HG03457 (cell line): ENCODE measurements at regions not wholly inside any gene's neighbourhood (a gene's known extent, or its start where the extent isn't known, plus 50 kb on each side); places are given as distances from the start of the nearest gene placed in this dataset.

Source experiments
- ATAC-seq: cut with Tn5 transposase; IDR thresholded peaks from one replicate; pipeline ENCODE4 v1.9.1; 2021; ENCODE audit warnings: moderate number of reproducible peaks; ENCODE audit not compliant: unreplicated experiment

DNA sequence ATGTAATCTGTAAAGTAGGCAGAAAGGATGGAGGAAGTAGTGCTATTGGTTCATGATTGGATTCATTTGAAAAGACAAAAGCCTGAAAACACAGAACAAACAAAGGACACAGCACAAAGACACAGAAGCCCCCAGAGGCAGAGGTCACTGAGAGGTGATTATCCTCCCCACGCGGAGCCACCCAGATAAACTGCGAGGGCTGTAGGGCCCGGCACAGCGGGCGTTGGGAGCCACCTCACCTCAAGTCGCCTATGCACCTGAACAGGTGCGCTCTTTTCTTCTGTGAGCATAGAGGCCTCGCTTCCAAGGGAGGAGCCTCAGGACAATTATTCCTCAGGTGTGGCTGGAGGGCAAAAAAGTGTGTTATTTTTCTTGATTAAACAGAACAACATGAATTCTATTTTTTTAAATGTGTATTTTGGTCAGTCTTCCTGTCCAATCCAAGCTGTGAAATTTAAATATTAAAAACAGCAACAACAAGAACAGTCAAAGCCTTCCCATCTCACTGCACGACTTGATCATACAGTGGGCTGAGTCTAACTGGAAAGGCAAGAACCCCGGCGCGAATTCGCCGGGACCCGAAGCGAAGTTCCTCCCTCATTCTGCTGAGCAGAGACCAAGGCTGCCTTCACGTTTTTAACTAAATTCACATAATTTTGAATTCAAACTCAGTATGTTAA lies 205.3 kb downstream of the THBS2 start:
- no peak for ATAC-seq

DNA sequence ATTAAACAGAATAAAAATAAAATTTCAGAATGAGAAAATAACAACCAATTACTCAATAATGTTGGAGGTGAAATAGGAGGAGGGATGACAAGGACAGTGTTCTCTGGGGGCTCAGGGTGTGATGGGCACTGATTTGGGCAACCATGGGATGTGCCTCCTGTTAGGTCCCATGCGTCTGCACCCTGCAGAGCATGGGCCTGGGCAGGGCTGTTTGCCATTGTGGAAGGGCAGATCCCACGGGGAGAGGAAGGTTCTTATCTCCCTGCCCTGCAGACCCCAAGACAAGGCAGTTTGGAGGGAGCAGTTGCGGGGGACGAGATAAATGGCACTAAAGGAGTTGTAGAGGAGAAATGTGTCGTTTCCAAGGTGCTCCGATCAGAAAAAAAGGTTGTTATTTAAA lies 206.3 kb downstream of the THBS2 start:
- ATAC-seq = no peak

DNA sequence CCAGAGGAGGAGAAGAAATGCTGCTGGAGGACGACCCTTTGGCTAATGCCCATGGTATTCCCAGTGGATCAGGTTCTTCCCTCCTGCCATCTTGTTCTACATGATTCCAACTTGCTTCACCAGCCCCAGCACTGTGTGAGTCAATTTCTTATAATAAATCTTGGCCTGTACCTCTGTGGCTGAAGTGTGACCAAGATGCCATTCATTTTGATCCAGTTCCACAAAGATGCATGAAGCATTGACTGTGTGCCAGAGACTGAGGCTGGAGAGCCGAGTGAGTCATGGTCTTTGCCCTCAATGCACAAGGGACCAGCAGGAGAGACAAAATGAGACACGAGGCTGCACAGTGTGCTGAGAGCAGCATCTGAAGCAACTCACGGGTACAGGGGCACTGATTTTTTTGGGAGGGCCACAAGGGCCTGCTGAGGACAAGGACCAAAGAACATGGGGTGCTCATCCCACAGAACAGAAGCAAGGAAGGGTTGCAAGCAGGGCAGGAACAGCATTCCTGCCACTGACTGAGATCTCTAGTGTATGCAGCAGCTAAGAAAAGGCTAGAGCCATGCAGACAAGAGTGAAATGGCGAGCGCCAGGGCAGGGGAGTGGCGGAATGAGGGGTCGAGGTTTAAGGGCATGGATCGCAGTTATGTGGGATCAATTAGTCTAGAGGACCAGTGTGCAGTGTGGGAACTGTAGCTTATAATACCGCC lies 207.0 kb downstream of the THBS2 start:
- ATAC-seq = no peak

DNA sequence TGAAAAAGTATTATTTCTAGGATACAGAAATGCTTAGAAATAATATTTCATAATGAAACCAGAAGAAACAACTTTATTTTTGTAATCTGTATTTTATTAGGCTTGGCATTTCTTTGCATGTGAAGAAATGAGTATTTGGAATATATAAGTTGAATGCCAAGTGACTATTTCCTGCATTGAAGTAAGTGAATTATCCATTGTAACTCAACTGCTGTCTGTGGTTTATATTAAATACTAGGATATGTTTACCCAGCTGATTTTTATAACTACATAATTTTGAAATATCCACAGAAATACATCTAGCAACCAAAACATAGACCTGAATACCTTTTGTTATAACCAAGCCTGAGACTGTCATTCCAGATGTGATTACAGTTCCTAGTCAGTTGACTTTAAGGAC lies 207.6 kb downstream of the THBS2 start:
- ATAC-seq = no peak

DNA sequence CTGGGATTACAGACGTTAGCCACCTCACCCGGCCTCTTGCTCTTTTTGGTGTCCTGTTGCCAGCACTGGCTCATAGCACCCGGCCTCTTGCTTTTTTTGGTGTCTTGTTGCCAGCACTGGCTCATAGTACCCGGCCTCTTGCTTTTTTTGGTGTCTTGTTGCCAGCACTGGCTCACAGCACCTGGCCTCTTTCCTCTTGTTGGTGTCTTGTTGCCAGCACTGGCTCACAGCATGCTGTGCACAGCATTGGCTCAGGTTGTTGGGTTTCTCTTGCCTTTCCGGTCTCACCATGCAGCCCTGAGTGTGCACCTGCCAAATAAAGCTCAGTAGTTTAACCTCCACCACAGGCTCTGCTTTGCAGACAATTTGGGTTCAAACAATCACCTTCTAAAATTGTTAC lies 208.2 kb downstream of the THBS2 start:
- ATAC-seq = no peak

DNA sequence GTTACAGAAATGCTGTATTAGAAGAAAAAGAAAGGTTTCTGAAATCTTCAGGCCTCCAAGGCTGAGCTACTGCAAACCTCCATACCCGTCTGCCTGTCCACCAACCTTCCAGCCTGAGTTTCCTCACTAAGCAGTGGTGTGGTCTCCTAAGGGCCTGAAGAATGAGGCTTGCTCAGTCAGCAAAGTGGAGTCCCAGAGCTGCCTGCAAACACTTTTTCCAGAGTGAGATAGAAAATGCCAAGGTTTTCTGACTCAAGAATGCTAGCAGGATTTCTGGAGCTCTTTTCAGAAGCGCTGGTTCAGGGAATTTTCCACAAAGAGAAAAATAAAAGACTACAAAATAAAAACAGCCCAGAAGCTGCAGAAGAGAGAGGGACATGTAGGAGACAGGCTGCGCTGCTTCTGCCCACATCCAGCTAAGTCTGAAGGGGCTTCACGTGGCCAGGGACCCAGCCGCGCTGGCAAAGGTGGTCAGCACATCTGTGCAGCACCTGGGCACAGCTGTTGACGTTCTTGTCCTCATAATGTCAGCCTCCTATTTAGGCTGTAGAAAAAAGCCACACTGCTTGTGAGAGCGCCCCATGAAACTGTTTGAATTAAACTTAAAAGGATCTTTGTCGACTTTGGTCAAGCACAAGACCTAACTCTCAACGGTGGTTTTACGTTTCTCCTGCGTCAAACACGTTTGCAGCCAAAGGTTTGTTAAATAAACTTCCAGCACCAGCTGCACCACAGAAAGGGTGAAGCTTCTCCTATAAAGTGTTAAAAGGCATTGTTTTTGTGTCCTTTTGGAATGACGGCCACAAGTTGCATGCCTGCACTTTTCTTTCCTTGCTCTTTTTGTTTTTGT lies 209.0 kb downstream of the THBS2 start:
- no peak for ATAC-seq

DNA sequence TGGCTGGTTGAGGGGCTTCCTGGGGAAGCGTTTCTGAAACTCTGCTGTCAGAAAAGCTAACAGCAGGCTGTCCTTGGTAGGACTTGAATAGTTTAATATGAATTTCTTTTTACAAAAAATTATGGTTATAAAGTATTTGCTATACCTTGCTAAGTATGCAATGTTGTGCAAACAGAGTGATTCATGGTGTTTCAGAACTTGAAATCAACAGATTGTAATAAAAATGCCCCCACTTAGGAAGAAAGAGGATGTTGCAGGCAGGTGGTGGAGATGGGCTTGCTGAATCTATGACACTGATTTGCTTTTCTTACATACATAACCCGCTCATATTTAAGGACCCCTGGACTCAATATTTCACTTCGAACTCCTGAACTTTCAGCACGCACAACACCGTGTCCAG lies 211.6 kb downstream of the THBS2 start:
- ATAC-seq = no peak

DNA sequence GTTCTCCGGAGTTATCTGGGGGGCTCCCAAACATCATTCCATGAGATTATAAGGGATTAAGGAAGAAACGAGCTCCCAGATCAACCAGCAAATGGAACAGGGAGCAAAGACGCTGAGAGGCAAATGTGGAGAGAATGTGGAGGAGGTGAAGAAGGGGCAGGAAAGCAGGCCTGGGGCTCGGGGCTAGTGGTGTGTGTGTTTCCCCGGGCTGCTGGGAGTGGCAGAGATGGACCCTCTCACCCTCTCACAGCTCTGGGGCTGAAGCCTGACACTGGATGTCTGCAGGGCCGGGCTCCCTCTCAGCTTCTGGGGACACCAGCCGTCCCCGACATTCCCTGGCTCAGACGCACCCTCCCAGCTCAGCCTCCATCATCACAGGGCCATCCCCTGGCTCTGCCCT lies 212.6 kb downstream of the THBS2 start:
- ATAC-seq = no peak

DNA sequence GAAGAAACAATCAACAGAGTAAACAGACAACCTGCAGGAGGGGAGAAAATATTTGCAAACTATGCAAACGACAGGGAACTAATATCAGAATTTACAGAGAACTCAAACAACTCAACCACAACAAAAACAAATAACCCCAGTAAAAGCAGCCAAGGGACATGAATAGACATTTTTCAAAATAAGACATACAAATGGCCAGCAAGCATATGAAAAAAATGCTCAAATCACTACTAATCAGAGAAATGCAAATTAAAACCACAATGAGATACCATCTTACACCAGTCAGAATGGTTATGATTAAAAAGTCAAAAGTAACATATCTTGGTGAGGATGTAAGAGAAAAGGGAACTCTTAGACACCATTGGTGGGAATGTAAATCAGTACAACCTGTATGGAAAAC lies 215.0 kb downstream of the THBS2 start:
- no peak for ATAC-seq

DNA sequence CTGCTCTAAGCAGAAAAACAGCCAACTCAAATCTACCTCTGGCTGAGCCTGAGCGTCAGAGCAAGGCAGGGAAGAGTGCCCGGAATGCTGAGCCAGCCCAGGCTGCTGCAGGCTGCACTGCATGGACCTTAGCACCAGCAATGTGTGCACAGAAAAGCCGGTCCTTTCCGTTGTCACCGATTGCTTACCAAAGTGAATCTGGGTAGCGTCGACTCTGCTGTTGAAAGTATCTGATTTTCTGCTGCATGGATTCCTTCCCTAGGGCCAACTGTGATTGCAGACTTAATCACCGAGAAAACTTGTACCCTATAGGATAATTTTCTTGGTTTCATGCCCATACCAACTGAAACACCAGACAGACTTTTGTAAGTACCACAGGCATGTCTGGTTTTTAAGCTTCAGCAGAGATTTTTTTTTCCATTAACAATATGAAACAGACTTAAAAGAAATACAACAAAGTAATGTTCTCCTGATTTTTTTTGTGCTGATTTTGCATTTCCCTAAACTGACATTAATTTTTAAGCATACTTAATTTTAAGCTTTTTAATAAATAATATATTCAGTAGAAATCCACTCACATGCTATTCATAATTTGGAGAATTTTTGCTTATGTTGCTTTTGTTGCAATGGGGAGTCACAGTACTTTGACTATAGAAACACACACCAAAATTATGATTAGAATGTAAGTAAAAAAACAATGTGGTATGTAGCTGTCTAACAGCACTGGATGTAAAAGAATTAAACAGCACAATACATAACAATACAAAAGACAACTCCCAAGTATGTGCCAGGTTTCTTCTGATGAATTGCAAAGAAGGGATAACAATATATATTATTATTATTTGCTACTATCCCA lies 218.0 kb downstream of the THBS2 start:
- ATAC-seq = no peak

DNA sequence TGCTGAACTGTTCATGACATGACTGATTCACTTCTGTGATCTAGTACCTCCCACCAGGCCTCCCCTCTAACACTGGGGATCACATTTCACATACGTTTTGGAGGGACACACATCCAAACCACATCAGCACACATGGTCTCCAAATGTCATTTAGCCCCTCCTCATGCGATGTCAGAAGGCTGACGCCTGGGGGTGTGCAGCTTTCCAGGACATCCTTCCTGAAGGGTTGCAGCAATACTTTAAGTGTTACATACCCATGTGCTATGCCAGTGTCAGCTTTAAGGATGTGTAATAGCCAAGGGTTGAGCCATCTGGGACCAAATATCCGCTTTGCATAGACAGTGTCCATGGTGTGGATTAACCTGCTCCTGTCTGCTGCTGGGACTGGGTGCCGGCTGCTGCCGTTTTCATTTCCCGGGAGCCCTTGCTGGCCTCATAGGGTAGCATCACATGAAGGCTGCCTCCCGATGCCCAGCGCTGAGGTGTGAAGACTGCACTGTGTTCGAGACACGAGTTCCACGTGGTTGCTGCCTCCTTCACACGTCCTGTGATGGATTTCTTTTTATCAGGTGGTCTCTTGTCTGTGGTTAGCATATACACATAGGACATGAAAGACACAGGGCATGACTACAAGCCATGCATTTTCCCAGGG lies 219.0 kb downstream of the THBS2 start:
- no peak for ATAC-seq

DNA sequence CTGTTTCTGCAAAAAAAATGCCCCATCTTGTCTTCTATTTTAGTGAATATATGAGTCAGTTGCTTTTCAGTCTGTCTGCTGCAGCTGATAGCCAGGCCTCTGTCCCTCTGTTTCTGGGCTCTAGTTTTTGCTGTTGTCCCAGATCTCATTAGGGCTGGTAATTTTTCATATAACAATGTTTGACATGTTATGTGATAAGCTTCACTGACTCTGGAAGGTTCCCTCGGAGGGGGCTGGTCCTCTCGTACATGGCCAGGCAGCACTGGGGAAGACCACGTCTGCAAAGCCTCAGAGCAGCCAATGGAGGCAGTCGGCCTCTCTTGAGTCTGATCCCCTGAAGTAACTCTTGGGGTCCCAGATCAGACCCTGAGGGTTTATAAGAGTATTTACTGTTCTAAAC lies 223.8 kb downstream of the THBS2 start:
- no peak for ATAC-seq

DNA sequence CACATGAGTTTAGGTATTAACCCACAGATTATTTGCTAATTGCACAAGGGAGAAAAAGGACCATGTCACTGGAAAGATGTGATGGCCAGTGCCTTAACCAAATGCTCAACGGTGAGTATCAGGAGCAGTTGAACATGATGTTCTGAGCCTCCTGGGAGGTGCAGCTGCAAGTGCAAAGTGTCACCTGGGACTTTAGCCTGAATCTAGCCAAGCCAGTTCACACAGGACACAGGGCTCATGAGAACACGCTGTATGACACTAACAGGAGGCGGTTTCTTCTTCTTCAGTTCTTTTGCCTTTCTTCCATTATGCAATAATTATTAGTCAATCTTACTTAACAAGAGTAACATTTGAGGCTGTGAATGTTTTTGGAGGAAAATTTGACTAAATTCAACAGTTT lies 225.3 kb downstream of the THBS2 start:
- no peak for ATAC-seq

DNA sequence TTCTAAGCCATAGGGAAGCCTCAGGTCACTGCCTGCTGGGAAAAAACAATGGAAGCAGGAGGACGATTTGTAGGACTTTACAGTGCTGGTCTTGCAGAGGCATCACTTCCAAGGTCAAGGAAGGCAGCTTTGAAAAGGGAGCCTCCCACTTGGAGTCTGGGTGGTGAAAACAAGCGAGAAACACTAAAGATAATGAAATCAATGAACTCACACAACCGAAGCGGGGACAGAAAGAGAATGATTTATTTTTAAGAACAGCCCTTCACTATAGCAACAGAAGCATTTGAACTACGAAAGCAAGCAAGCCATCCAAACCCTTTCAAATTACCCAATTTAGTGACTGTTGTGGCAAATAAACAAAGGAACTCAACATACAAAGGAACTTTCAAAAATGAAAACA lies 227.5 kb downstream of the THBS2 start:
- no peak for ATAC-seq

DNA sequence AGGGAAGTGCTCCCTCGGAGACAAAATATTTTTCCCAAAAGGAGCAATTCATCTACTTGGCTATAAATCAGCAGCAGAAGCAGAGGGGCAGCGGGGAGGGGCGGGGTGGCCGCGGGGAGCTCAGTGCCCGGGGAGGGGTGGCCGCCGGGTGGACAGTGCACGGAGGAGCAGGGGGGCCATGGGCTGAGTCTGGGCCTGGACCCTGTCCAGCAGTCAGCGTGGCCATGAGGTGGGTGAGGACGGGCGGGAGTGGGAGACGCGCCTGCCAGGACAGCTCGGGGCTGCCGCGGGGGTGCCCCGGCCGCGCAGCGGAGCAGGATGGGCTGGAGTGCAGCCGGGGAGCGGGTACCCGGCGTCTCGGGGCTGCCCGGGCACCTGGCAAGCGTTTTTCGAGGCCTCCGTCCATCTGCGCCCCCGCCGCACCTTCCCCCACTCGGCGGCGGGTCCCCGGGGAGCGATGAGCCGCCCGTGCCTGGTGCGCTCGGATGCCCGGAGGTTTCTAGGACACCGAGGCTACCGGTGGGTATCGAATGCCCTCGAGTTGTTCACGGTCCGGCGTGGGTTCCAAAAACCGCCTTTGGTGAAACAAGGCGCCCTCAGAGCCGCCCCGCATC lies 229.5 kb downstream of the THBS2 start:
- ATAC-seq = no peak

DNA sequence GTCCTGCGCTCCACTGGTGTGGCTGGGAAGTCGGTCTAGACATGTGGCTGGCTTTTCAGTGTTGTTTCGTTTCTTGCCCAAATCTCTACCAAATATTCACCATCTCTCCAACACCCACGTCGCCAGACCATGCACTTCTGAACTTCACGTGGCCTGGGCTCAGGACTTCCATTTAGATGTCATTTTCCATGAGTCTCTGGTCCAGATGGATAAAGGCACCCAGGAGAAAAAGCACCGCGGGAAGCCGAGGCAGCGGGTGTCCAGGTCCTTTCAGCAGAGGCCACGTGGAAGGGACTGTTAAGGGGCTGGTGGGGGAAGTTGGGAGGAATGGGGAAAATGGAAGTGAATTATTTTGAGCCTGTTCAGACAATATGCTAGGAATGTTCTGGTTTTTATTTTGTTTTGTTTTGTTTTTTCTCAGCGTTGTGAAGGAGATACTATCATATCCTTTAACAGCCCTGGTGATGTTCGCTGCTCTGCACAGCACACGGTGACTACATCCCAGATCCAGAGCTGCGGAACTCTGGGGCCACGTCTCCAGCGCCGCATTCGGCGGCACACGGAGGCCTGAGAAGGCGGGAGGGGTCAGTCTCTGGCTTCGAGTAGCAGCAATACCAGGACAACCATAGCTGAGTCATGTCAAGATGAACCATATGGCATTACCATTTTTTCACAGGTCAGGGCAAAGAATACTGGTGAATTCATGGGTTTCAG lies 230.3 kb downstream of the THBS2 start:
- ATAC-seq = no peak

DNA sequence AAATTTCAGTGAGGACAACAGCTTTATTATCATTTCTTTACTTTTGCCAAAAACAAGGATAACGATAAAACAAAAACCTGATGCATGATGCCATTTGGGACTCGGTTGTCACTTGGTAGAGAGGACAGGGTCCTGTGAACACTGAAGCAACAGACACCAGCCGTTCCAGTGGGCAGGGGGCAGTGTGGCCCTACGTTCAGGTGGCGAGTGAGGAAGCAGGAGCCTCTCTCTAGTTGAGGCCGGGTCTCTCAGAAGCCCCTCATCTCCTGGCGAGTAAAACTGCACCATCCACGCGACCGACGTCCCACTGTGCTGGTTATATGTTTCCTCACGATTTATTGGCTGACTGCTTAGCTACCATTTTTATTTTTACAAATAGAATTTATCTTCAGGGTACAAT lies 231.6 kb downstream of the THBS2 start:
- ATAC-seq = no peak

DNA sequence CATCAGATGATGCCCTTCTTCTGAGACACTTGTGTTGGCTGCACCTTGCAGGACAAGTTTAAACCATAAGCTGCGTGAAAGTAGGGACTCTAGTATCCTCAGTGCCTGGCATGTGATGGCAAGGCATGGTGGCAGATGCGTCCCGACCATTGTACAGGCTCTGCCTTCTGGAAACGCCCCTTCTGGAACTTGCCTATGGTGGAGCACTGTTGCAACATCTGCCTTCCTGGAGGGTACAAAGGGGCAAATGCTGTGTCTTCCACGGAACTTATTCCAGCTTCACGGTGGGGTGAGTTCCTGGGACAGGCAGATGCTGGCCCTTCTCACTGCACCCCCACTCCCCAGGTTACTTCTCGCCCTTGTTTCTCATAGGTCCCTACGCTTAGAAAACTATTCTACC lies 232.8 kb downstream of the THBS2 start:
- no peak for ATAC-seq

DNA sequence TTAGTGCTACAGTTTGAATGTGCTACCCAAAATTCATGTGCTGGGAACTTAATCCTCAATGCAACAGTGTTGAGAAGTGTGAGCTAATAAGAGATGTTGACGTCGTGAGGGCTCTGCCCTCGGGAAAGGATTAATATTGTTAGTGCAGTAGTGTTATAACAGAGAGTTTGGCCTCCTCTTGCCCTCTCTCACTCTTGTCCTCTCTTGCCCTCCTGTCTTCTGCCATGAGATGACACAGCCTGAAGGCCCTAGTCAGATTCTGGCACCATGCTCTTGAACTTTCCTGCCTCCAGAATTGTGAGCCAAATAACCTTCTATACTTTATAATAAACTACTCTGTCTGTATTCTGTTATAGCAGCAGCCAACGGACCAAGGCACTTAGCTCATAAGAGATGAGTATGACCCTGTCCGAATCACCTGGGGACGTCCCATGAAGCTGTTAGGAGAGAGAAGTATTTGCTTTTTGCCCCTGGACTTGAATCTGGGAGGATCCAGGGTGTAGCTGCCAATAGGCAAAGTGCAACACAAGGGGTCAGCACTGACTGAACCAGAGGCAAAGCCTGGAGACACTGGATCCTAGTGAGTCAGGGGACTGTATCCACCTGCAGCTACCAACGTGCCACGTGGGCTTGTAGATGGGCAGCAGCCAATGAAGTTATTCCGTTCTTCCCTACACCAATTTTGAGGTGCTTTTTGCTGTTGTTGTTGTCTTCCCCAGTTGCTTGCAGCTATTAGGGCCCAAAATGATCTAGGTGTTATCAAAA lies 233.7 kb downstream of the THBS2 start:
- no peak for ATAC-seq
